ENCODE measurements at regions not wholly inside any gene's neighbourhood (a gene's known extent, or its start where the extent isn't known, plus 50 kb on each side); places are given as distances from the start of the nearest gene placed in this dataset.

DNA sequence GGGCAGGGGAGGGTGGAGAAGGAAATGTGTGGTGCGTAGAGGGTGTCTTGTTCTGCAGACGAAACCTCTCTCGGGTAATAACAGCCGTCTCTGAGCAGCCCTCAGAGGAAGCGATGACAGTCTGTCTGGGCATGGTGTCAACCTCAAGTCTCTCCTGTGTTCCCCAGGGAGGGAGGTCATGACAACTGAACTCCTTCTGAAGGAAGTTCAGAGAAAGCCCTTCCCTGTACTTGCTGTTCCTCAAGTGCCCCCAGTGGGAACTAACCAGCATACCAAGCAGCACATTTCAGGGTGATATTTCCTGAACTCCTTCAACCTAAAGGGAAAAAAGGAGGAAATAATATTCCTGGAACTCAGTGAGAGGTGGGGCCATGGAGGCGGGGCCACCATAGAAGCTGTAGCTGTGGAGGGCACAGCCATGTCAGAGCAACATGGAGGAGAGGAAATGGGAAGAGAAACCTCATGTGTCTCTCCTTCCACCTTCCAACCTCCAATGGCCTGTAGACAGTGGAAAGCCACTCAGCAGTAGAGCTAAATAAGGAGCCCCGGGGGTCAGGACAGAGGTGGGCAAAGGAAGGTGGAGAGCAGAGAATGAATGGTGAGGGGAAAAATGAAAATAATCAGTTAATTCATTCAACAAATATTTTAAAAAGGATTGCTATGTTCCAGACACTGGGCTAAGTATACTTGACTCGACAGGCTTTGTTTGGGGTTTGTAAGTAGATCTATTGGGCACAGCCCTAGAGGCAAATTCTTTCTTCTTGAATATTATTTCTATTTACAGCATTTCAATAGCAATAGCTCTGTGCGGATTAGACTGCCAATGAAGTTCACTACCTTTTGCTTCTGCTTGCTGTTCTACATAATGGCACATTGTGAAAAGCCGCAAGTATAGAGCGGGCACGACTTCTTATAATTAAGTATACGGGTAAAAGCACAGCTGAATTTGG lies 61.0 kb upstream of the AOAH start:
- Histone ChIP-seq H3K27me3 (no peaks in the 10 kb centered on the region), H3K36me3 (no peaks in the 10 kb centered on the region), H3K27ac (peak overlapping the region in 5 of 12 donors; percentile 2 to 71 (median 15)), H3K4me3 (no peak overlapping the region), H3K9me3 (peaks cover 0 to 13% (median 0%) of the 10 kb centered on the region in 12 donors), H3K4me1 (peaks cover 0 to 46% (median 0%) of the 10 kb centered on the region in 12 donors)
- peak; percentile 90 to 94 (median 90) for ATAC-seq
- TF ChIP-seq POLR2A (IDR thresholded peaks at IDR 0.05): no peak
- TF ChIP-seq, protein P1, sequence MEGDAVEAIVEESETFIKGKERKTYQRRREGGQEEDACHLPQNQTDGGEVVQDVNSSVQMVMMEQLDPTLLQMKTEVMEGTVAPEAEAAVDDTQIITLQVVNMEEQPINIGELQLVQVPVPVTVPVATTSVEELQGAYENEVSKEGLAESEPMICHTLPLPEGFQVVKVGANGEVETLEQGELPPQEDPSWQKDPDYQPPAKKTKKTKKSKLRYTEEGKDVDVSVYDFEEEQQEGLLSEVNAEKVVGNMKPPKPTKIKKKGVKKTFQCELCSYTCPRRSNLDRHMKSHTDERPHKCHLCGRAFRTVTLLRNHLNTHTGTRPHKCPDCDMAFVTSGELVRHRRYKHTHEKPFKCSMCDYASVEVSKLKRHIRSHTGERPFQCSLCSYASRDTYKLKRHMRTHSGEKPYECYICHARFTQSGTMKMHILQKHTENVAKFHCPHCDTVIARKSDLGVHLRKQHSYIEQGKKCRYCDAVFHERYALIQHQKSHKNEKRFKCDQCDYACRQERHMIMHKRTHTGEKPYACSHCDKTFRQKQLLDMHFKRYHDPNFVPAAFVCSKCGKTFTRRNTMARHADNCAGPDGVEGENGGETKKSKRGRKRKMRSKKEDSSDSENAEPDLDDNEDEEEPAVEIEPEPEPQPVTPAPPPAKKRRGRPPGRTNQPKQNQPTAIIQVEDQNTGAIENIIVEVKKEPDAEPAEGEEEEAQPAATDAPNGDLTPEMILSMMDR (IDR thresholded peaks at IDR 0.05): no peak
- 60 to 68% (median 63%) methylated on average over 13 of the region's 13 CpGs for WGBS, 4 donors
- DNase-seq: peak; percentile 50 to 71 (median 62)
- intact Hi-C loops (cut with DNase I): no loop called here

DNA sequence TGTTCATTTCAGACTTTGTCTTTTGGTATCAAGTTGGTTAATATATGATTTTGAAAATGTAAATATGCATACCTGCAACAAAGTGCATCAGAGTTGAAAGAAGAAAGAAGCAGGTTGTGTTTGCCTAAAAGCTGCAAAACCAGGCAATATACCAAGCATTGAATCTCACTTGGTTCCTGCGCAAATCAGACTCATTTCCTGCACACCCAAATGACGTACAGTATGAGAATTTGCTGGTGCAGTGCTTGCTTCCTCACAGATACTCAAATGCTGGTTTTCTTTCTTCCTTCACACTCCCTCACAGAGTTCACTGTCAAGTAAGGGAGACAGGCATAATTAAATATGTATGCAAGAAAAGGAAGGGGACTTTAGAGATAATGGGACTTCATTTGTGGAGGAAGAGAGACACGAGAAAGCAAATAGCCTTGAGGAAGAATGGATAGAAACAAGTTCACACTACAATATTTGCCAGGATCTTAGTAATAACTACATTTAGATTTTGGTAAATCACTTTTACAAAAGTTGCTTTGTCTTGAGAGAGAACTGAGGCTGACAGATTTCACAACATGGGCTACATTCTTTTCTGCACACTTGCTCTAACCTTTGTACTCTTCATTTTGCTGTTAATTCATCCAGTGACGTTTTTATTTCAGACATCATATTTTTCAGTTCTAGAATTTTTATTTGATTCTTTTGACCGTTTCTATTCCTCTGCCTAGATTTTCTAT lies 56.9 kb upstream of the AOAH start:
- no peak for TF ChIP-seq POLR2A (IDR thresholded peaks at IDR 0.05)
- TF ChIP-seq, protein P1 (IDR thresholded peaks at IDR 0.05): no peak
- WGBS, 4 donors: 69 to 77% (median 73%) methylated on average over 5 of the region's 5 CpGs
- Histone ChIP-seq H3K27me3 (peaks cover 0 to 5% (median 0%) of the 10 kb centered on the region in 9 donors), H3K27ac (peak overlapping the region in 1 of 12 donors; percentile 34), H3K4me1 (peaks cover 0 to 56% (median 0%) of the 10 kb centered on the region in 12 donors), H3K4me3 (no peak overlapping the region), H3K9me3 (peaks cover 0 to 13% (median 0%) of the 10 kb centered on the region in 12 donors), H3K36me3 (no peaks in the 10 kb centered on the region)
- DNase-seq (no peak), ATAC-seq (peak in 1 of 4 donors; percentile 36)
- intact Hi-C loops (cut with DNase I): no loop called here

DNA sequence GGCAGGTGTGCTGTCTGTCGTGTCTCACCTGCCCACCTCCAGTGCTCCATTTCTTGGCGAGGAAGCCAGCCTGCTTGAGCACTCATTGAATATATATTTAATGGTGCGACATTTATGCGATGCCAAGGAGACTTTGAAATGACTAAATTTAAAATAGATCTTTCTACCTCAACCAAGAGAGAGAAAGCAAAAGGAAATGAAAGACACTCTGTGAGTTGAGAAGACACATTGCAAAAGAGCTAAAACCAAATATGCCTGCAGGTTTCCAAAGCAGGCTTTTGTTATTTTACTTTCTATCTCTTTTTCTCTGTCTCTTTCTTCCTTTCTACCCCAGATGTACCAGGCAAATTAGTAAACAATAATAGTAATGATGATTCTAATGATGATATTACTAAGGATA lies 53.6 kb upstream of the AOAH start:
- TF ChIP-seq POLR2A (IDR thresholded peaks at IDR 0.05): no peak
- TF ChIP-seq, protein P1 (IDR thresholded peaks at IDR 0.05): no peak
- Histone ChIP-seq H3K9me3 (peaks cover 0 to 13% (median 0%) of the 10 kb centered on the region in 12 donors), H3K4me3 (no peak overlapping the region), H3K27ac (peak overlapping the region in 1 of 12 donors; percentile 46), H3K27me3 (peaks cover 0 to 5% (median 0%) of the 10 kb centered on the region in 9 donors), H3K36me3 (no peaks in the 10 kb centered on the region), H3K4me1 (peaks cover 0 to 53% (median 0%) of the 10 kb centered on the region in 12 donors)
- intact Hi-C loops (cut with DNase I): no loop called here
- DNase-seq (no peak), ATAC-seq (no peak)
- whole genome bisulfite sequencing, 4 donors: 91 to 95% (median 94%) methylated on average over 4 of the region's 4 CpGs

DNA sequence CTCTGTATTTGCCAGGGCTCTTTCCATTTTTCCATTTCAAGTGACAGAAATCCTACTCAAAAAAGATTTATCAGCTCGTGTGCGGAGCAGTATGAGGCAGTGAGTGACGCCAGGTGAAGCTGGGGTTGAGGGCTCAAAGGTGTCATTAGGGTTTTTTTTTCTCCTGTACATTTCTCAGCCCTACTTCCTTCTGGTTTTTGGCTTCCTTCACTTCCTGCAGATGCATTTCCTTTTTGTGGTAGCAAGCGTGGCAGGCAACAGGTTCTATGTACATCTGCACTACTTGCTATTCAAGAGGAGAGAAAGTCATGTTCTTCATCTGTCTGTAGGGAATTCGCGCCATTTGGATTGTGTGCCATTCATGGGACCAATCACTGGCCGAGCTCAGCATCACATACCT lies 52.8 kb upstream of the AOAH start:
- intact Hi-C loops (cut with DNase I): no loop called here
- Histone ChIP-seq H3K9me3 (peaks cover 0 to 11% (median 0%) of the 10 kb centered on the region in 12 donors), H3K27ac (peak overlapping the region in 2 of 12 donors; percentile 13 to 46), H3K36me3 (no peaks in the 10 kb centered on the region), H3K27me3 (peaks cover 0 to 5% (median 0%) of the 10 kb centered on the region in 9 donors), H3K4me1 (peaks cover 0 to 53% (median 0%) of the 10 kb centered on the region in 12 donors), H3K4me3 (no peak overlapping the region)
- DNase-seq (peak in 1 of 5 donors; percentile 19), ATAC-seq (no peak)
- TF ChIP-seq POLR2A (IDR thresholded peaks at IDR 0.05): no peak
- TF ChIP-seq, protein P1 (IDR thresholded peaks at IDR 0.05): no peak
- 61 to 74% (median 62%) methylated on average over 7 of the region's 7 CpGs for WGBS, 4 donors

All from heart left ventricle (tissue), 16 donors.